Keratinocyte (primary cell): ENCODE measurements at regions not wholly inside any gene's neighbourhood (a gene's known extent, or its start where the extent isn't known, plus 50 kb on each side); places are given as distances from the start of the nearest gene placed in this dataset.

Experiments used
- DNase-seq: peaks from one replicate; pipeline ENCODE4 v3.0.0-alpha.2; 2011; ENCODE audit warnings: low read depth, missing footprints, low spot score
- FAIRE-seq: peaks from 2 replicates; lab custom pipeline; 2011; peaks lifted over from hg19 to GRCh38; lab: Jason Lieb, UNC
- H2AFZ ChIP-seq: 2 replicates; pipeline ENCODE4 v1.6.0; 2012; ENCODE audit warnings: low read length, control low read depth, inconsistent platforms; ENCODE audit not compliant: control insufficient read depth
- H3K27ac ChIP-seq: 2 replicates; pipeline ENCODE4 v1.5.1; 2011; ENCODE audit warnings: low read length; ENCODE audit not compliant: control insufficient read depth, insufficient read depth
- H3K27me3 ChIP-seq: 3 replicates; pipeline ENCODE4 v1.6.0; 2011; ENCODE audit warnings: low read length; ENCODE audit not compliant: control insufficient read depth, insufficient read depth; ENCODE audit errors: extremely low read depth
- H3K36me3 ChIP-seq, 2 experiments: 2 replicates in 1 of 2; 3 replicates in 1 of 2; pipeline ENCODE4 v1.5.1; 2011; ENCODE audit warnings: low read length in 2 of 2, mild to moderate bottlenecking in 1 of 2; ENCODE audit not compliant: control insufficient read depth in 2 of 2, insufficient read depth in 2 of 2; ENCODE audit errors: extremely low read depth in 1 of 2
- H3K4me1 ChIP-seq: 3 replicates; pipeline ENCODE4 v1.5.1; 2011; ENCODE audit warnings: low read length; ENCODE audit not compliant: control insufficient read depth, insufficient read depth; ENCODE audit errors: extremely low read depth
- H3K4me2 ChIP-seq: 3 replicates; pipeline ENCODE4 v1.6.0; 2011; ENCODE audit warnings: low read depth, low read length; ENCODE audit not compliant: control insufficient read depth, insufficient read depth; ENCODE audit errors: extremely low read depth
- H3K4me3 ChIP-seq, 3 experiments: fragments of 200-600 bp in 1 of 3; sonication (generic) in 1 of 3; 2 replicates in 2 of 3; 3 replicates in 1 of 3; pipeline ENCODE4 v1.5.1; 2011 to 2016; ENCODE audit warnings: low read length in 3 of 3, mild to moderate bottlenecking in 3 of 3, control low read depth in 2 of 3, inconsistent platforms in 1 of 3, low read depth in 1 of 3, mixed read lengths in 1 of 3, mixed run types in 1 of 3, moderate library complexity in 1 of 3; ENCODE audit not compliant: control insufficient read depth in 2 of 3, insufficient read depth in 2 of 3; ENCODE audit errors: extremely low read depth in 1 of 3
- H3K79me2 ChIP-seq: 2 replicates; pipeline ENCODE4 v1.6.0; 2012; ENCODE audit warnings: low read length; ENCODE audit not compliant: control insufficient read depth, insufficient read depth
- H3K9ac ChIP-seq: 3 replicates; pipeline ENCODE4 v1.6.0; 2011; ENCODE audit warnings: low read length; ENCODE audit not compliant: control insufficient read depth, insufficient read depth; ENCODE audit errors: extremely low read depth
- H3K9me1 ChIP-seq: 3 replicates; pipeline ENCODE4 v1.6.0; 2011; ENCODE audit warnings: low read length; ENCODE audit not compliant: control insufficient read depth, insufficient read depth; ENCODE audit errors: extremely low read depth
- H3K9me3 ChIP-seq: 2 replicates; pipeline ENCODE4 v1.5.1; 2012; ENCODE audit warnings: low read depth, low read length; ENCODE audit not compliant: control insufficient read depth
- H4K20me1 ChIP-seq: 3 replicates; pipeline ENCODE4 v1.6.0; 2011; ENCODE audit warnings: low read length; ENCODE audit not compliant: control insufficient read depth, insufficient read depth; ENCODE audit errors: extremely low read depth
- CTCF ChIP-seq, 3 experiments: IDR thresholded peaks in 1 of 3; conservative IDR thresholded peaks in 1 of 3; optimal IDR thresholded peaks in 1 of 3; 2 replicates in 2 of 3; 3 replicates in 1 of 3; pipeline versions ENCODE3 to v1.5.1; 2011; ENCODE audit warnings: low read length in 3 of 3, mild to moderate bottlenecking in 3 of 3, moderate library complexity in 2 of 3, control low read depth in 1 of 3, inconsistent platforms in 1 of 3; ENCODE audit not compliant: insufficient read depth in 2 of 3; ENCODE audit errors: extremely low read depth in 1 of 3
- EZH2 ChIP-seq: IDR thresholded peaks from one replicate; pipeline ENCODE4 v1.6.1; 2012; ENCODE audit warnings: inconsistent platforms, mild to moderate bottlenecking, low read length, moderate library complexity
- dilution Hi-C: fragments of 300-500 bp; cut with MboI; formaldehyde crosslinking; loops from one replicate; pipeline ENCODE4 v1.7.0; 2020; ENCODE audit warnings: low sequenced_read_pairs; ENCODE audit not compliant: extremely low pct_ligation_motif_present

- Histone ChIP-seq H4K20me1 (no peaks in the 10 kb centered on the region), H3K79me2 (no peaks in the 10 kb centered on the region), H3K27ac (no peak overlapping the region), H3K4me2 (no peak overlapping the region), H3K36me3 (no peaks in the 10 kb centered on the region), H3K9ac (no peak overlapping the region), H3K27me3 (peaks cover 4% of the 10 kb centered on the region), H3K9me3 (peaks cover 3% of the 10 kb centered on the region), H3K4me1 (no peaks in the 10 kb centered on the region), H2AFZ (no peak overlapping the region), H3K4me3 (no peak overlapping the region), H3K9me1 (no peaks in the 10 kb centered on the region)
- no peak for DNase-seq
- FAIRE-seq, result no peak
- TF ChIP-seq EZH2 (no peak), CTCF (optimal IDR thresholded peaks at IDR 0.05 in 1 of 3, IDR thresholded peaks at IDR 0.05 in 1 of 3, conservative IDR thresholded peaks at IDR 0.05 in 1 of 3; ENCODE audit: extremely low read depth in 1 of 3, insufficient read depth in 2 of 3, low read length in 3 of 3) (no peak)
- dilution Hi-C loops, result no loop called here
Measured at GRCh38 chr16:22751685-22752084, 62.3 kb upstream of the HS3ST2 start.

GRCh38 chr16:22753451-22753850 is 60.5 kb upstream of the HS3ST2 start:
- Histone ChIP-seq H3K4me2 (no peak overlapping the region), H3K79me2 (no peaks in the 10 kb centered on the region), H4K20me1 (no peaks in the 10 kb centered on the region), H3K27me3 (no peaks in the 10 kb centered on the region), H3K9me1 (no peaks in the 10 kb centered on the region), H3K36me3 (no peaks in the 10 kb centered on the region), H3K4me3 (no peak overlapping the region), H3K9me3 (peaks cover 3% of the 10 kb centered on the region), H3K4me1 (no peaks in the 10 kb centered on the region), H3K27ac (no peak overlapping the region), H3K9ac (no peak overlapping the region), H2AFZ (no peak overlapping the region)
- FAIRE-seq (no peak), DNase-seq (no peak)
- TF ChIP-seq EZH2, result no peak
- TF ChIP-seq CTCF (optimal IDR thresholded peaks at IDR 0.05 in 1 of 3, IDR thresholded peaks at IDR 0.05 in 1 of 3, conservative IDR thresholded peaks at IDR 0.05 in 1 of 3; ENCODE audit: extremely low read depth in 1 of 3, insufficient read depth in 2 of 3, low read length in 3 of 3), result no peak
- dilution Hi-C loops, result no loop called here
